Inferior parietal cortex (tissue), 1 donor: ENCODE measurements at regions not wholly inside any gene's neighbourhood (a gene's known extent, or its start where the extent isn't known, plus 50 kb on each side); places are given as distances from the start of the nearest gene placed in this dataset.

ENCODE experiments used
- DNase-seq: peaks from one replicate; pipeline ENCODE4 v3.0.0-alpha.2; 2016; ENCODE audit errors: extremely low spot score

DNA sequence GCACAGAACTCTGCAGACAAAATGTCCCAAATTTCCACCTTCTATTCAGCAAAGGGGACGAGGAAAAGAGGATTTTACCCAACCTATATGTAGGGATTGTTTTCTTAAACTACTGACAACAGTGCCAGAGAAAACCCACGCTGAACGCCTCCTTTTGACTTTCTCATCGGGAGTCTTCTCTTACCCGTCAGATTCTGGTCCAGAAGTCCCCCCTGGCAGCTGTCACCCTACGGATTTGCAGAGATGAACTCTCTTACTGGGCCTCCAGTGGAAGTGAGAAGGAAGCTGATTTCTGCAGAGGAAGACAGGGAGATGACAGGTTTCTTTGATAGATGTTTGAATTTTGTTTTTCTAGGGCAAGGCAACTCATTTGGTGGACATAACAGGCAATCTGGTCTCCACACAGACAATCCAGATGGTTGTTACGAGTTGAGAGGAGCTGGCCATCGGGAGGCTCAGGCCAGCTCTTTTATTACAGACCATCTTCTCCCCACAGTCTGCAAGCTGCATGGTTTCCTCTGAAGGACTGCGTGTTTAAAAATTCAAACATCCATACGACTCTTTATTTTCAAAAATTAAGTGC is 804.3 kb downstream of the RNF144A start:
- no peak for DNase-seq

DNA sequence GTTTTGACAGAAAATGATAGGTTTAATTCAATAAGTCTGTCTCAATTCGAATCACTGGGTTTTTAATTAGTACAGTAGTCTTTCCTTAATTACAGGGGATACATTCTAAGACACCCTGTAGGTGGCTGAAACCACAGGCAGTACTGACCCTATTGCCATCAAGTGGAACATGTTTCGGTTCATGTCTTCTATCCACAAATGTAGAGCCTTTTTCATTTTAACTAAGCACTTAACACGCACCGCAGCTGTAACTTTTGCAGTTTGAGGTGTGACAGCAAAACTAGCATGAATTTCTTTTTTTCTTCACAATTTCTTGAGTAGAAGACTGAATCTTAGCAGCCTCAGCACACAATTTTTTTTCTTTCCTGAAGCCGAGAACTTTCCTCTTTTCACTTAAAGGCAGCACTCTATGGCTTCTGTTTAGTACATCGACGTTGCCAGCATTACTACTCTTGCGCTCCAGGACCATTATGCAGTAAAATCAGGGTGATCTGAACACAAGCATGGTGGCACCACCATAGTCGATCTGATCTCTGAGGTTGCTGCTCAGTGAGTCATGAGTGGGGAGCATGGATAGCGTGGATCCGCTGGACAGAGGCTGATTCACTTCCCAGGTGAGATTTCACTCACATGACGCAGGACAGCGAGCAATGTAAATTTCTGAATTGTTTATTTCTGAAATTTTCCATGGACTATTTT is 805.1 kb downstream of the RNF144A start:
- no peak for DNase-seq

DNA sequence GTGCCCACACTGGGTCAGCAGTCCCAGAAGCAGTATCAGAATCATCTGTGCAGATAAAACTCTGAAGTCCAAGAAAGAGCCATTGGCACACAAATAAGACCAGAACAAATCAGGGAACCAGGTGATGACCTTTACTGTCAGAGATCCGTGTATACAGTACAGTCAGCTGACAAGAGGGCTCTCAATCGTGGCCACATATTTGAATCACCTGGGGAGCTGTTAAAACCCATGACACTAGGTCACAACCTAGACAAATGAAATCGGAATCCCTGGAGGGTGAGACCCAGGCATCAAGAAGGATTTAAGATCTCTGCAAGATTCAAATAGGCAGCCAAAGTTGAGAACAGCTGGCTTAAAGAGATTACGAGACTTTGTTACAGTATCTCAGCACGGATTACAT is 807.1 kb downstream of the RNF144A start:
- no peak for DNase-seq

DNA sequence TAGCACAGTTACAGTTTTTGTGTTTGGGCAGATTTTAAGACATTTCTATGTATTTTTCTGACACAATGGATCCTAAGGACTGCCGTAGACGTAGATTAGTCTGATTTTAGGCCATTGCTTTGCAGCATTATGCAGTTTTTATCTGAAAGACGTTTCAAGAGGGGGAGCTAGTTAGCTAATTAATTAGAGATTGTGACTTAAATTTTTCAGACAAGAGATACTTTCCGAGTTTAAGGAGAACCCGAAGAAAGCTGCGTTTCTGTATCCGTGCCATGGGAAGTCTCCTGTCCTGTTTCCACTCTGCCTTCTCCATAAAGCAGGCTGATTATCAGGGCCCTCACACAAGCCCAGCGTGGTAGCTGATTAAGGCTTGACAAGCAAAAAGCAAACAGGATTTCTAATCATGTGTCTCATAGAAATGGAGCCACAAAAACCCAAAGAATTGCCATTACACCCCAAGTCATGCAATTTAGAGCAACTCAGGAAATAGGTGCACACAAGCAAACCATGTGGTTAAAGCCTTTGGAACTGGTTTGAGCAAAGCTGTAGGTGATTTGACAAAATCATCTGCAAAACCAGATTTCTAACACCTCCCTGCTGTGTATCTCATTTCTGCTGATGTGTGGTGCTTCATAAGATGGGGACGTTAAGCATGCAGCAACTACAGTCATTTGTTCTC is 808.1 kb downstream of the RNF144A start:
- peak; percentile 24 for DNase-seq

DNA sequence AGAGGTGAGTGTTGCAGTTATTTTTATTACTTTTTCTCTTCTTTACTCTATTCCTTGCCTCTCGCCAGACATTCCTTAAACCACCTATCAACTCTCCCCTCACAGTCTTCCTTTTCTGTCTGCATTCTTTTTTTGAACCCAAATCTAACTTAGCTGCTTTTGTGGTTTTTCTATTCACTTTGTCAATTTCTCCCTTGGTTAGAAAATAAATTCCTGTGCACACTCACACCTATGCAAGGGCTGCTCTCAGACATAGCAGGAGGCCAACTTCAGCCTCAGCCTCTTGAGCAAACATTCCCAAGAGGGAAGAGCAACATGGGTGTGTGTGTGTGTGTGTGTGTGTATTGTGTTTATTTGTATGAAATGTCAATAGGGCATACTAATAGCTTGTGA is 808.6 kb downstream of the RNF144A start:
- no peak for DNase-seq

DNA sequence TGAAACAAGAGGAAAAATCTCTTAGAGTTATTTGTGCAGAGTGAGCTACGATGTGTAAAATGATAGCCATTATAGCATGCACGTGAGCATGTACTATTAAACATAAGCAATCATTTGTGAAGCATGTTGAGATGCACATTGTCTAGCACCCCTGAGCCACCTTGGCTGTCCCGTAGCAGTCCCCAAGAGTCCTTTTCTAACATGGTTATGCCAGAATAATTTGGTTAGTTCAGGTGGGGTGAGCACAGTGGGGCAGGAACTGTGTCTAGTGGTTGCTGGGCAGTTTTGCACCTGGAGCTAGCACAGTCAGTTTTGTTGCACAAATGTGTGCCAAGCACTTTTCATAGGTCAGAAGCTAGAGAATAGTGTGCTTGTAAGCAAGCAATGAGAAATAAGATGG is 809.8 kb downstream of the RNF144A start:
- no peak for DNase-seq

DNA sequence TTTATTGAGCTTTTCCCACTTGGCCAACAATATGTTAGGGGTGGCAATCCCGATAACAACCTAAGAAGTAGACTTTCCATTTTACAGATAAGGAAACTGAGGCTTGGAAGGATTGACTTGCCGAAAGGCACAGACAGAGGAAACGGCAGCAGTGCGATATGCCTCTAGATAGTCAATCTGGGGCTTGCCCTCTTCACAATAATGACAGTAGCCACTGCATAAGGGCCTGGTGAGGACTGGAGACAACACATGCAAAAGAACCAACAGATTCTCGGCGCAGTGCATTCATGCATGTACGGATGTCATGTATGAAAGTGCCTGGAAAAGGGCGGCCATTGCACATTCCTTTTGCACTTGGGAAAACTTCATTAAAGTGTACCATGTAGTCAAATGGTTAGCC is 811.2 kb downstream of the RNF144A start:
- no peak for DNase-seq

DNA sequence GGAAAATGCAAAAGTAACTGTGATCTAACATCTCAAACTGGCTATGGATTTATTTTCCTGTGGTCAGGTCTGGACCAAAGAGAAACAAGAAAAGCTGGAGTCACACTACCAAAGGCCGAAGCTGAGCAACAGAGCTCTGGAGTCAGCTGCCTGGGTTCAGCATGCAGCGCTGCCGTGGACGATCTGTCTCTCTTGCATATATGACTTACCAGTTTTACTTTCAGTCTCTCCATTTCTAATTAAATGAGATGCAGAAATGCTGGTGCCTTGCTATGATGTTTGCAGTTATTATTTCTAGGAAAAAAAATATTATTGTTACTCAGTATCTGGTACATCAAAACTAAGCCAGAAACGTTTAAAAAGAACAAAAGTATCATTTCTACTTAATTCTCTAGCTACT is 813.2 kb downstream of the RNF144A start:
- DNase-seq, result no peak

DNA sequence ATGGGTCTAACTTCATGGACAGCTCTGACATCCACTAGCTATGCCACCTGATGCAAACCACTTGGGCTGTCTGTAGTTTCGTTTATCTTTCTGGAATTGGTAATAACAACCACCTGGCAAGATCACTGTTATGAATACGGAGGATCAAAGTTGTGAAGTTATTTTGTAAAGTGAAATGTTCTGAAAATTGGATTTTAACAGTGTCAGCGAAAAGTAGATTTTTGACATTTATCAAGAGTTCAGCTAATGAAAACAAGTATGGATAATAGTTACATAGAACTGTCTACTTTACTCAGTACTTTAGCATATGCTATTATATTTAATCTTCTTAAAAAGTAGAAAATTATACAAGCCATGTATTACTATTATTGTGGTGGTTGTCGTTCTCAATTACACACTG is 813.8 kb downstream of the RNF144A start:
- no peak for DNase-seq

DNA sequence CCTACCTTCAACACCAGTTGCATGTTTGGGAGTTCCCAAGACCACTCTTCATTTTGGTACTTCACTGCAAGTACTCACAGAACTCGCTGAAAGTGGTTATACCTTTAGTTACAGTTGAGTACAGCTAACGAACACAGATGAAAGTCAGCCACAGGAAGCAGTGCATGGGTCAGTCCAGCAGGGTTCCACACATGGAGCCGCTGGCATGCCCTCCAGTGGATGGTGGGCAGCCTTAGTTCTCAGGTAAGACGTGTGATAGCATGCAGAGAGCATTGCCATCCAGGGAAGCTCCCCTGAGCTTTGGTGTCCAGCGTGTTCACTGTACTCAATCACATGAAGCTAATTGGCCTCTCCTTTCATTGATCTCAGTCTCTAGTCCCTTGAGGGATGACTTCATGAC is 815.3 kb downstream of the RNF144A start:
- no peak for DNase-seq

DNA sequence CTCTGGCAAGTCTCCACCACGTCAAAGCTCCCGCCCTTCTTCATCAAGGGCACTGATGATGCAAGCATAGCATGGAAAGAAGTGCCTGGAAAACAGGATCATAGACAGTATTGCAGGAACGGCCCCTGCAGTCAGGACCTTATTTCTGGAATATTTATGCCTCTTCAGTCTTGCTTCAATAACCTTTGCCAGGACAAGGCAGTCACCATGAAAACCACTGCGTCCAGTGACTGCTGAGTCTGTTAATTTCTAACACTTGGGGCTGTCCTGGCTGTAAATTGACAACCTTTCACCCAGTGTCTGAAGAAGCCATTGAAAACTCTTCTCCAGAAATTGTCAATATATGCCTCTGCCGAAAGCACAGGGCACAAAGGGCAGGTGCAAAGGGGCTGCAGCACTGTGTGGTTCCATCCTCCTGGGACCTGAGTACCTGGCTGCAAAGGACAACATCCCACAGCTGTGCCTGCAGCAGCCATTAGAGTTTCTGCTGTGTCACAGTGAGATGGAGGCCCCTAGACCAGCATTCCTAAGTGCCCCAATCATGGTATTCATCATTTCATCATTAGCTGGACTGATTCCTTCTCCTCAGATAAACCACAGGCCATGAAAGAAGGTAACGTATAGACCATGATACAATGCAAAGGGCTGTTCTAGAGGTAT is 819.6 kb downstream of the RNF144A start:
- DNase-seq, result no peak

DNA sequence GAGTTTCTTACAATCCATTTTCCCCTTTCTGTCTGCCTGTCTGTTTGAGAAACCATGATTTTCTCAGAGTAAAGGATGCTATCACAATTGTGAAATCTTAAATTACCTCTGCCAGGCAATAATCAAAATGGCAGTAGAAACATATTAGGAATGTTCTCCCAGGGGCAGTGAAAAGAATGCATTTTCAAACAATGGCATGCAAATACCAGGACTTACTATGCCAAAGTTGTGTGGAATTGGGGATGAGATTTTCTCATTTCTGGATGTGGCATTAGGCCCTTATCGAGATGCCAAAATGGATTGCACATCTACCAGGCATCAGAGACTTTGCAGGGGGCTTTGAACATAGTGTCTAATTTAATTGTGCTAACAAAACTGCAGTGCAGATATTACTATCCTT is 821.4 kb downstream of the RNF144A start:
- DNase-seq, result no peak

DNA sequence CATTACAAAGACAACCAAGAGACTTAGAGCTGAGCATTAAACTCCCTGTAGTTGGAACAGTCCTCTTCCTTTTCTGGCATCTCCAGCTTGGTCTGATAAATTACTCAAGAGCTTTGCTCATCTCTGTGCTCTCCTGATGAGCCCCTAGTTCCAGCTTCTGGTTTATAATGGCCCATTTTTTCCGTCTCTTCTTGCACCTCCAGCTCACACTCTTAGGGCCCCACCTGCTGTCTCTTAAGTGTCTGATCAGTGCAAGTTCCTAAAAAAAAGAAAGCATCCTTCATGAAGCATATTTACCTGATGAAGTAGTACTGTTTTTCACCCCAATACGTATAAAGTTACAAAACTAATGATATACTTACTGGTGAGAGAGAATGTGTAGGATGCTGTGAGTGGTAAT is 822.9 kb downstream of the RNF144A start:
- DNase-seq, result no peak

DNA sequence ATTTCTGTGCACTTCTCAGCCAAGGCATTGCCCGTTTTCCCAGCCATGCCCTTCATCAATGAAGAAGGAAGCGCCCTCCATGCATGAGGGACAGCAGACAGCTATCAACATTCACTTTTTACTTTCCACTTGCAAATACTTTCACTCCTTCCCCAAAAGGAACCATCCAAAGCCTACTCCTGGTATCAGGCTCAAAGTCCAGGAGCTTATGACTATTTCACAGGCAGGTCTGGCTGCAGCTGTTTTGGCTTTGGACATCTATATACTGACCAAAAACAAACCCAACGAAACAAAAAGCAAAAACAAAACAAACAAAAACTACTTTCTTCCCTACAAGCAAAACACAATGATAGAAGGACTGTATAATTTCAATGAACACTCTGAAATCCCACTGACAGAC is 825.1 kb downstream of the RNF144A start:
- no peak for DNase-seq

DNA sequence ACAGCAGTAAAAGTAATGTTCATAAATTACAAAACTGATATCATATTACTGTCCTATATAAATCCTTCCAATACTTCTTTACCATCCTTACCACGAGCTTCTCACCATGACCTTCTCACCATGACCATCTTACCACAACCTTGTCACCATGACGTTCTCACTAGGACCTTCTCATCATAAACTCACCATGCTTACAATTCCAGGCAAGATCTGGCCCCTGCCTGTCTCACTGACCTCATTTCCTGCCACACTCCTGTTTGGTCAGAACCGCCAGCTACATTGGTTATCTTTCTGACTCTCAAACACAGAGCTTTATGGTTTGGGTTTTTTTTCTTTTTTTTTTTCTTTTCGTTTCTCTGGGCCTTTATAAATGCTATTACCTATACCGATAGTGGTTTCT is 827.6 kb downstream of the RNF144A start:
- no peak for DNase-seq

DNA sequence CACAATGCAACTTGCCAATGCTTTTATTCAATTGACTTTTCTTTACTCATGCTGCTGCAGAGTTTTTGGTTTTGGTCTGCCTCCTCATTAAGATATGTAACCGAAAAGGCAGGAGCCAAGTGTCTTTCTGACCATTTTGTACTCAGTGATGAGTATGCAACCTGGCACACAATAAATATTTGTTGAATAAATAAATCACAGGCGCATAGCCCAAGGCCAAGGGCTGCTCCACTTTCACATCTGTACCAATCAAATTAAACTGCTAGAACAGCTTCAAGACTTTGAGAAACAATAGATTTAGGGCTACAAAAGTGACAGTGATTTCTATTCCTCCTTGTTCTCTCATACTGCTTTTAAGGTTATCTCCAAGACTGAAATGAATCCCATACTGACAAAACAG is 828.2 kb downstream of the RNF144A start:
- no peak for DNase-seq

DNA sequence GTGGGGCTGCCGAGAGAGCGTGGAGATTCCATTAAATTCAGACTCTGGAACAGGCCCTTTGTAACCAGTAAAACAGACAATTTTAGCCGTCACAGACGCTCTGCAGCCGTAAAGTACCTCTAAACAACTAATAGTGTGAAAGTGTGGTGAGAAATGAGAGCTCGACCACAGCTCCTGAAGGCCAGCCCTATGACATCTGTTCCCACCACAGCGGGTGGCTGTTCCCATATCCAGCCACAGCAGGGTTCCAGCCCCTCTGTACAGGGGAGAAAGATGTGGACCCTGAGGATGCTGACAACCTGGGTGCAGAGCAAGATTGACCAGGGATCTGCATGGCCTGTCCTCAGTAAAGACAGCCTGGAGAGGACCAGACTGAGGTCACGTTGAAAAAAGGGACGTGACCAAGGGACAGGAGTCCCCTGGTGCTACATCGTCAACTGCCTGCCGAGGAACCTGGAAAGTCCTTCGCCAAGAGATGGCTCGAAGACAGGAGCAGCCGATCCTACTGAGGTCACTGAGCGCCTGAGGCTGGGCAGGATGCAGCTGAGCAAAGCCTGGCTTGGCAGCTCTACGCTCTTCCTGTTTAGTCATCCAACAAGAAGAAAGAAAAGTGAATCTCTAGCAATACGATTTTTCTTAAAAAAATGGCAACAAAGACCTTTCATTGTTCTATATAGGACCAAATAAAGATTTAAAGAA is 831.7 kb downstream of the RNF144A start:
- DNase-seq, result no peak

DNA sequence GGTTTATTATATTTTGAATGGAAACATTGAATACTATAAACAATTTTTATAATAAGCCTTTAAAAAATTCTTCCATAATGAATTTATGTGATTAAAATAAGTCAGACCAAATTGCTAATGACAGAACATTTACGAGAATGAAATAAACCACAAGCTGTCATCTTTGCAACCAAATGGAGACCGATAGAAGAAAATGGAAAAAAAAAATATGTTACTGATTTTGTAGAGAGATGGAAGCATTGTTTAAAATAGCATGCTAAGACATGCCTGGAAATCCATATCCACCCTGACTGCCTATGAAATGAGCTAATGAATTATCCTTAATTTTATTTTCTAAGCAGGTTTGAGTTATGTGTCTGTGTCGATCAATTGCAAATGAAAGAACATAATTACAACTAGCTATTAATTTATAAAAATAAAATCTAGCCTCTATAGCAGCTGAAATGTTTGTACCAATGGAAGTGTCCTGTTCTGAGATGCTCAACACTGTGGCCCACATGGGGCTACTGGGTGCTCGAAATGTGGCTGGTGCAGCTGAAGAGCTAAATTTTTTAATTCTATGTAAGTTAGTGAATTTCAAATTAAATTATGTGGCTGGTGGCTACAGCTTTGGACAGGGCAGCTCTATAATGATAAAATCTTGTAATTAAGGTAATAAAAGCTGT is 832.8 kb downstream of the RNF144A start:
- DNase-seq, result no peak

DNA sequence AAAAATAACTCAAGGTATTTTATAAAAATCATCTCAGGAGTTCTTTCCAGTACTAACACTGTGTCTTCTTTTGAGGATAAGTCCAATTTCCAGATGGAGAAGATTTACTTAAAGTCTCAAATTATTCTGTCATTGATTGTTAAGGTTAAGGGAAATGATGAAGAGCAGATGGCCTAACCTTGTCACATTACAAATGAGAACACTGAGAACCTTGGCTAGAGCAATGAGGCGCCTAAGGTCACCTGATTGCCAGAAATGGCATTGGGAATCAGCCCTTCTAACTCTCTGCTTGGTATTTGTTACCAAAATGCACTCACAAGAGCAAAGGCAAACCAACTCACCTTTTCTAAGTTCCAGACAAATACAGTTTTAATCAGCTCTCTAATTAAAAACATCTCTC is 835.1 kb downstream of the RNF144A start:
- no peak for DNase-seq

DNA sequence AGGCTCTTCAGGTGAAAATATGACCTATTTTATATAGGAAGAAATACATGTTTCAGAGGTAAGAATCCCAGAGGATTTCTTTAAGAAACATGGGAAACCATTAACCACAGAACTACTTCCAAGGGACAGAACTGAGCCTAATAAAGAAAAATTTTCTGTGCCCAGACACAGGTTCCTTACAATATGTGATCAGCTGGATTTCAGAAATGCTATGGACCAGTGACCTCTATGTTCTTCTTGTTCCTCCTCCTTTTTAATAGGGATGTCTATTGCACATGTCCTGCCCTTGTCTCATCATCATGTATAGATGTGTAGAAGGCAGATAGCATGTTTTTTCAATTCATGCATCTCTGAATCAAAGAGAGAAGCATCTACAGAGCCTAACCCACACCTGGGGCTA is 836.6 kb downstream of the RNF144A start:
- no peak for DNase-seq

DNA sequence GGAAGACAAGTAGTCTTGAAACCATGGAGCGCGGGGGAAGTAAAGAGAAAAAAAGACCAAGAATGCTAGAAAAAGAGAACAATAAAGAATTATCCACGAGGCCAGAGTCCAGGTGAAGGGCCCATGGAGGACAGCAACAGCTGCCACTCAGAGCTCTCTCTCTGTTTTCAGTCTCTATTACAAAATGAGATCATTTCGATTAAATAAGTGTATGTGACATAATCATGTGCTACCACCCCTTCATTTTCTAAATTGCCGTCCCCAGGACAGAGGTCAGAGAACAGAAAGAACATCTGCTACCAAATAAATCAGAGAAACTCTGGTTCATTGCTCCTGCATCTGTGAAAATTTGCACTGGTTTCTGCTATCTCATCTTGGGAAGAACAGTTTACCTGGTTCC is 838.7 kb downstream of the RNF144A start:
- no peak for DNase-seq
